ENCODE measurements at regions not wholly inside any gene's neighbourhood (a gene's known extent, or its start where the extent isn't known, plus 50 kb on each side); places are given as distances from the start of the nearest gene placed in this dataset.

DNA sequence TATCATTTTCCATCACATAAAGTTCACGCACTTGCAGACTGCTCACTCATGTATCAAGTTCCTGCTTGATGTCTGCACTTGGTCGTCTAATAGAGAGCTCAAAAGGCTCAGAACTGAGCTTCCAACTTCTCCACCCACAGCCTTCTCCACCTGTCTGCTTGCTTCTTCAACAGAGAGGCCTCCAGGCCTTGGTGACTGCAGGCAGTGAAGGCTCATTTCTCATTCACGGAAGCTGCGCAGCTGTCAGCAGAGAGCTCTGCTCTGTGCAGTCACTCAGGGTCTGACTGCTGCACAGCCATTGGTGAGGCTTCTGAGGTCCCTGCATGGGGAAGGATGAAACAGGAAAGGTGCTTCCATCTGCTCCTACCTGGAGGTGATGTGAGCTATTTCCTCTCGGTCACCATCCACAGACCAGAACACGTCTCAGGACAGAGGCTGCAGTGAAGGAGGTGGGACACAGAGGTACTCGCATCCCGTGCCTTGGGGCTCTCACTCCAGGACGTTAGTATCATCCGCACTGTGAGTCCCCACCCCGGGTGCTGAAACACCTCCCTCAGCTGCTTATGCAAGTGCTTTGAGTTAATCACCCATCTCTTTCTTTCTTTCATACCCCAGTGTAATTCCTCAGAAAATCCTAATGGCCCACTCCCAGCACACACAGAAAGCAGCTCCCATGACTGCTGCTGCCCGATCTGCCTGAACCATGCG, 126.2 kb downstream of the TMEM18 start:
- DNase-seq: peak; percentile 78

DNA sequence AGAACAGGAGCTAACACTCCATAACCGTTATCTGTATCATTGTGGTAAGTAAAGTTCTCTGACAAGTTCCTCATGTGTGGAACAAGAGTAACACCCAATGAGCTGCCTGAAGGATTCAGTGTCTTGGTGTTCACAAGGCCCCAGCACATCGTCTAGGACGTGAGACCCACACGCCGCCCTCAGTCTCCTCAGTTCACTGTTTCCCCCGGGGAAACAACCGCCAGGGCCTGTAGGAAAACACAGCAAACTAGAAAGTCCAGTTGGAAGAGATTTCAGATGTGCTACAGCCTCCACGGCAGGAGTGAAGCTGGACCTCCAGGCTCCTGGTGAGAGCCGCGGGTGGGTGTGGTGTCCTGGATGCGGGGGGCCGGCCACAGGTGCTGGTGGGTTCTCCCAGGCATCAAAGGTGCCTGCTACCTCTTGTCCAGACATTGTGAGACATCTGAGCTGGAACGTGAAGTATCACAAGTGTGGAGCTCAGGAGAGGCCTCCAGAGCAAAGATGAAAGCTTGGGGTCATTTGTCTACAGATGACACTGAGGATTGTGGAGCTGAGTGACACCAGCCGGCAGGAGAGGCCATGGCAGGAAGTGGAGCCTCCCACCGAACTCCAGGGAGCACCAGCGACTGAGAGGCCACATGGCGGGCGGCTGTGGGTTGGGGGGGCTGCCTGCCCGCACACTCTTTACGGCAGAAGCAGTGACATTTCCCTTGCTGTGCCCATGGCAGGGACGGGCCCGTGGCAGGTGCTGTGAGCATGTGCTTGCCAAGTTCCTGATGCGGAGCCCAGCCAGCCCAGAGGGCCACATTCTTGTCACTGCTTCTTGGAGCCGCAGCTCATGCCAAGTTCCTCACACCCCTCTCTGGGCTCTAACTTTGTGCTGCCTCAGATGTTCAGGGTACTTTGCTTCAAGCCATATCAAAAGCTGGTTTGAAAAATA, 131.2 kb downstream of the TMEM18 start:
- DNase-seq: peak; percentile 87

DNA sequence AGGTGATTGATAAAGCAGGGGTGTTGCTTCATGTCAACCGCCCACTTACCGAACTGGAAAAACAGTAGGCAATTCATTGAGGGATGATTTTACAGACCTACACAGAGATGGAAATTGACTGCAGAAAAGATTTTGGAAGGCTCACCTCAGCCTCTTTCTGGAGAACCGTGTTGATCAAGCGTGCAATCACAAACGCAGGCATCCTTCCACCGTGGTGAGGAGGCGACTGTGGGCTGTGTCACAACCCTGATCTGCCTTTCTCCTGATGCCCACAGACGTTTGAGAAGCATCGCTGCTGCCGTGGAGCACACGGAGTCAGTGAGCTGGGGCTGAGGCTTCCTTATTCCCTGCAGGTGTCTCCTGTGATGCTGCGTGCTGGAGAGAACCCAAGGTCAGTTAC, 132.0 kb downstream of the TMEM18 start:
- DNase-seq: no peak

DNA sequence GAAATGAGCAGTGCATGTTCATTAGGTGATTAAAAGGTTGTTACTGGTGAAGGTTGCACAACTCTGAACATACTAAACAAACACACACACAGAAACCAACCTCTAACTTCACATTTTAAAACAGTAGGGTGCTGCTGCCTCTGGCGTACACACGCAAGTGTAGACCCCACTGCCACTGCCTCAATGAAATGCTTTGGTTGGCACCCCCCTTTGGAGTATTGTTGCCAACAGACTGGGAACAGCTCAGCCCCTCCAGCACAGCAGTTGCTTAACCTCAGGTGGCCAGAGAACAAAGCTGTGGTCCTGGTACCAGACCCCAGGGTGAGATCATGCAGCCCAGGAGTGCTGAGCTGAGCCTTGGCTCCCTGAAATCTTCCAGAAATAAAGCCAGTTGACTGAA, 138.6 kb downstream of the TMEM18 start:
- DNase-seq: no peak

DNA sequence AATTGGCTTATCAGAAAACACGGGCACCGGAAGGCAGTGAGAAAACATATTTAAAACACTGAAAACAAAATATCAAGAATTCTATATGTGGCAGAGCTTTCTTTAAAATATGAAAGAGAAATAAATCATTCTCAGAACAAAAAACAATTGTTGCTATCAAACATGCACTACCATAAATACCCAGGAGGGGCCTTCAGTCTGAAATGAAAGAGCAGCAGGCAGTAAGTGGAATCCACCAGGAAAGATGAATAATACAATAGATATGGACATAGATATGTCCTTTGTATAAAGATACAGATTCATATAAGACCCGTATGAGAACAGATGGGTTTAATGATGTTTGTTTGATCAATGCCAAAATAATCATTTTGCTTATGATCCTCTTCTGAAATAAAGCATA, 142.0 kb downstream of the TMEM18 start:
- DNase-seq: no peak

DNA sequence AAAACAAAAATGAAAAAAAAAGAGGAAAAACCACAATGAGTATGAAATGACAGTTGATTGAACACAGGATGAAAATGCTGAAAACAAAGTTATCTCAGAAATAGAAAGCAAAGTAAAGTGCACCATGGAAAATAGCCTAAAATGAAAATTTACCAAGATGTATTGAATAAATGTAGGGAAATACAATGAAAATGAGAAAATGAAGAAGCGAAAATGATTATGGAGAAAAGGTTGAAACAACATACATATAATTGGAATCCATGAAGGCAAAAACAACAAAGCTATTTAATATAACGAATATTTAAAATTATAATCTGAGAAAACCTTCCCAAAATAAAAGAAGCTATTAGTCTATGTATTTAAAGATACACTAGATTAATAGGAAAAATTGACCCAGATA, 147.4 kb downstream of the TMEM18 start:
- DNase-seq: no peak

DNA sequence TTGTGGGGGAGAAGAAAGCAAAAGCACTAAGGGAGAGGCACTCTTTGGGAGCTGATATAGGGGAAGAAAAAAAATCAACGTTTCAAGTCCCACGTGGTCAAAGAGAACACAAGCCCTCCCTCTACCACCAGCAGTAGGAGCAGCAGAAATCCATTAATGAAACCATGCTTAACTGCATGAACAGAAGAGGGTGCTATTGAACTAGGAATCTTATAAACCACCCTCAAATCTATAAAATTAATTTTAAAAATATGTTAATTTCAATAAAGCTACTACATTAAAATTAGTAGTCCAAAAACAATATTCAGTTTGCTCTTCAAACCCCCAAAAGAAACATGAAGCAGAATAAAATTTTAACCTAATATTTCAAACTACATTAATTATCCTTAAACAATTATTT, 147.8 kb downstream of the TMEM18 start:
- DNase-seq: peak; percentile 32

DNA sequence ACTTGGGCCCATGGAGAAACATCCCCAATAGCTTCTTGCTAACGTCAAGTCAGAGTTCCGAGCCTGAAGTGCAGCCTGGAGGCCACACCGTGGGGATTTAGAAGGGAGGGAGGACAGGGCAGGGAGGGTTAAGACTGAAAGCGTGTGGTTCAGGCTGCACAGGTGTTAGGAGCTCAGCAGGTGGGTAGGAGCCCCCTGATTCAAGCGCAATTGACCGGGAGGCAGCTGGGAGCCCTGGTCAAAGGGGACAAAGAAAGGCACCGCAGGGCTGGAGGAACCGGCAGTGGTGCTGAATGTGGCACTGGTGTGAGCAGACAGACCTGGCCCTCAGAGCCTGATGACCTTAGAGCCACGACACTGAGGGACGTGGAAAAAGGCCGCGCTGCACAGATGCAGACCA, 149.6 kb downstream of the TMEM18 start:
- no peak for DNase-seq

DNA sequence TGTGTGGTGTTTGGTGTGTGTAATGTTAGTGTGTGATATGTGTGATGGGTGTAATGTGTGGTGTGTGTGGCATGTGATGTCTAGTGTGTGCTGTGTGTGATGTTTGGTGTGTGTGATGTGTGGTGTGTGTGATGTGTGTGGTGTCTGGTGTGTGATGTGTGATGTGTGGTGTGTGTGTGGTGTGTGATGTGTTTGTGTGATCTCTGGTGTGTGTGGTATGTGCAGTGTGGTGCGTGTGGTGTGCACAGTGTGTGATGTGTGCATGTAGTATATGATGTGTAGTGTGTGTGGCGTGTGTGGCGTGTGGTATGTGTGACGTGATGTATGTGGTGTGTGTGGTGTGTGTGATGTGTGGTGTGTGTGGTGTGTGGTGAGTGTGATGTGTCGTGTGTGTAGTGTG, 150.3 kb downstream of the TMEM18 start:
- no peak for DNase-seq

DNA sequence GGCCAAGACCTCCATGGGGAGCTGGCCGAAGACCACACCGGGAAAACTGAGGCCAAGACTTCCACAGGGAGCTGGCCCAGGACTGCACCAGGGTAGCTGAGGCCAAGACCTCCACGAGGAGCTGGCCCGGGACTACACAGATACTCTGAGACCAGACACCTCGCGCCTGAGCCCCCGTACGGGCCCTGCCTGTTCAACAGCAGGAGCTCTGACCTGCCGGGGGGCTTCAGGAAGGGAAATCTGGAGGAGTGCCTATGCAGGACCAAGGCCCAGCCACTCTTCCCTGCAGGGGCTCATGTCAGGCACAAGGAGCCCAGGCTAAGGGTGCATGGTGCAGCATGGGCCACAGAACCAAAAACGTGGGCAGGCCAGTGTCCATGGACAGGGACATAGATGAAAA, 151.6 kb downstream of the TMEM18 start:
- no peak for DNase-seq

DNA sequence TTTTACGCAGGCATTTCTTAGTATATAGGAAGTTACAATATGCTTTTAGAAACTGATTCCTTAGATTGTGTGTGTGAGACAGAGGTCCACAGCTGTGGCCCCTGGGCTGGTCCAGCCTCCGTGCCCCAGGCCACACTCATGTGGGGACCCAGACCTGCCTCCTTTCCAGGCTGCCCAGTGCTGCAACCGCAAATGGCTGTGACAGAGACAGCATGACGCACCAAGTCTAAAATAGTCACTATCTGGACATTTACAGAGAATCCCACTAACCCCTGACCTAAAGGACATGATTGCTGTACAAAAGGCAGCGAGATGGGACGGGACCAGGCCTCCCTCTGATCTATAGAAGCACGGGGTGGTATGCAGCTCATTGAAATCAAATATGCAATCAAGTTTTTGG, 152.2 kb downstream of the TMEM18 start:
- DNase-seq: no peak

DNA sequence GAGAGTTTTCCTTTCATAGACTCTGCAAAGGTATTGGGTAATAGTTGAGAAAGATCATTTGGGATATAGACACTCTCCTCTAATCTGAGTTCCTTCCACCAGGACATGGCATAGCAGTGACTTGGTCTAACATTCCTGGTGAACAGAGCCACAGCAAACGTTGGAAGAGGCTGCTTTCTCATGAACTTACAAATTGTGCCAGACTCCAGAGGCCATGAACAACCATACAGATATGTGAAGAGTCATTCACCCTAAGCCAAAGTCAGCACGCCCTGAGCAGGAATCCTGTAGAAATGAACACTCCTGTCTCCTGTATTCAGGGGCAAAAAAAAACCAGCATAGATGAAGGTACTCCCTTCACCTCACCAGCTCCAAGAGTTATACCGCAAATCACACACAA, 152.8 kb downstream of the TMEM18 start:
- DNase-seq: no peak

DNA sequence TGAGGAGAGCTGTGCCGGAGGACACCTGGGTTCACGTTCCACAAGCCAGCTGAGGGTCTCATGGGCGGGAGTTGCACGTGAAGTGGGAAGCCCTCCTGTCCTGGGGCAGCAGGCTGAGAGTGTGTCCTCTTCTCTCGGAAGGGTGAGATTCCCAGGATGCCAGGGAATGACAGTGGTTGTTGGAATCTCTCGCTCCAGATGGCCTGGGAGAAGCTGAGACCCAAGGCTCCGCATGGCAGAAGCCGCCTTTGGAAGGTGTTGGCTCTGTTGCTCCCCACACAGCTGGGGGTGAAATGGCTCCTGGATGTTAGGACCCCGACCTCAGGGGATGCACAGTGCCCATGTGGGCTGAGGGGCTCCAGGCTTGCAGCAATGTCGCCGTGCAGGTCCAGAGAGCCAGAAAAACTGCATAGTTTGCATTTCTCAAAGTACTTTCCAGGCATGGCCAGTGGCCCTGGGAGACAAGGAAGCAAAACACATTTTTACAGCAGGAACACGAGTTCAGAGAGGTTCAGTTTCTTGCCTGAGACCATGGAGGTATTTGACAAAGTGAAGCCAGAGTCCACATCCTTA, 153.4 kb downstream of the TMEM18 start:
- DNase-seq: no peak

DNA sequence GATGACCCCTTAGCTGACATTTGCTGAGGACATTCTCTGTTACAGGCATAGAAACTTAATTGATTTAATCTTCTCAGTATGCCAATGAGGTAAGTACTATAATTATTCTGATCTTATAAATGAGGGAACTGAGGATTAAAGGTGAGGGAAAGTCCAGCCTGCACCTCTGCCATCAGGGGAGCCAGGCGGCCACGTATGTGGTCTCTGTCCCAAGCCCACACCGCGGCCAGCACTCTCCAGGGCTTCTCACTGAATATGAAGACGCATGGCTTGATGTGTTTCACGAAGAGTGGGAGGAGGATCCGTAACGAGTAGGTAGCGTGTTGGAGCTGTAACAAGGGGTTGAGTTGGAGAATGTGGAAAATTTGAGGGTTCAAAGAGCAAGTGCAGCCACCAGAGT, 154.4 kb downstream of the TMEM18 start:
- no peak for DNase-seq

DNA sequence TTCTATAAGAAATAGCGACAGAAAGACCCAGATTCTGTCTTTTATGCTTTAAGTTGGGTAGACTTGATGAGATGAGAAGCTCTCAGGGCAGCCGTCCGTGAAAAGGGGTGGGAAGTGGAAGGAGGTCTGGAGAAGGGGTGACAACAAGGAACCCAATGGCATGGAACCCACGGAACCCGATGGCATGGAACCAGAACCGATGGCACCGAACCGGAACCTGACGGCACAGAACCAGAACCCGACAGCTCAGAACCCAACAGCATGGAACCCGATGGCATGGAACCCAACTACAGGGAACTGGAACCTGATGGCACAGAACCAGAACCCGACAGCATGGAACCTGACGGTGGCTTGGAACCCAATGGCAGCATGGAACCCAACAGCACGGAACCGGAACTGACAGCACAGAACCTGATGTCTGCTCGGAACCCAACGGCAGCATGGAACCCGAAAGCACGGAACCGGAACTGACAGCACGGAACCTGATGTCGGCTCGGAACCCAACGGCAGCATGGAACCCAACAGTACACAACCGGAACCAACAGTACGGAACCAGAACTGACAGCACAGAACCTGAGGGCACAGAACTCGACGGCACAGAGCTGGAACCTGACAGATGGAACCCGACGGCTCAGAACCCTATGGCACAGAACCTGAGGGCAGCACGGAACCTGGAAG, 155.2 kb downstream of the TMEM18 start:
- DNase-seq: no peak

DNA sequence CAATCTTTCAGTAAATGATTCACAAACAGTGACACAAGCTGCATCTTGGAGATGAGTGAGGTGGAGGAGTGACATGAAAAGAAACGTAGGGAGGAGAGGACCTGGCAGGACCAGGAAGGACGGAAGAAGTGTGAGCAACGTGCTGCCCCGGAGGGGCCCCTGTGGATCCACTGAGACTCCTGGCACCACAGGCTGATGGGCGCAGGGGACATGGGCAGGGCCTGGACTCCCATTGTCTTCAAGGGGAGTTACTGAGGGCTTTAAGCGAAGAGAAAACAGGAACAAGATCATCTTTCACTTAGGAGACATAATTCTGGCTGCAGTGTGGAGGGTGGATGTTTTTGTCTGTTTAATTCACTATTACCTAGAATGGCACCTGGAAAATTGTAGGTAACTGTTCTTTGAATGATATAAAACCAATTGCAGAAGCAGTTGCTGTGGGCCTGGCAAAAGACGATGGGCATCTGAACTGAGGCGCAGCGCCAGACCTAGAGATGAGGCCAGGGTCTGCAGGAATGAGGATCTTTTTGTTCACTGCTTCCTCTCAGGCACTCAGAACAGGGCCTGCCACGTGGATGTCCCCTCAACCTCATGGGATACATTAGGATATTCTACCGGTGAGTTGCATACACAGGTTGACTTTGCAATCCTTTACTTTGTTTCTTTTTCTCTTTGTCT, 156.4 kb downstream of the TMEM18 start:
- DNase-seq: no peak

DNA sequence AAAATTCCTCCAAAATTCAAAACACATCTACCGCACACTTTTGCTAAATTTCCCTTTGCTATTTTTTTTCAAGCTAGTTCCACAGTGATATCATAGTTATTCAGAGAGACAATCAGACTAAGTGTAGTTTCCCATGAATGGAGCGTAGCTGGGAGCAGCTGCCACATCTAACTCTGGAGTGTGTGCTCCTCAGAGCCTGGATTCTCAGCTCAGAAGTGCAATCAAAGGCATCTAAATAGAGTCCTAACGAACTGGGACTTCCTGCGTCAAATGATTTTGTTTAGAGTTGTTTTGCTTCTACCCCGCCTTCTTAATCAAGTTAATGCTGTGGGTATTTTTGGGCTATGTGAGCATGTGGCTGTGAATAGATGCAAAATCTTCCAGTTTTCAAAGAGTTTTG, 160.3 kb downstream of the TMEM18 start:
- peak; percentile 64 for DNase-seq

DNA sequence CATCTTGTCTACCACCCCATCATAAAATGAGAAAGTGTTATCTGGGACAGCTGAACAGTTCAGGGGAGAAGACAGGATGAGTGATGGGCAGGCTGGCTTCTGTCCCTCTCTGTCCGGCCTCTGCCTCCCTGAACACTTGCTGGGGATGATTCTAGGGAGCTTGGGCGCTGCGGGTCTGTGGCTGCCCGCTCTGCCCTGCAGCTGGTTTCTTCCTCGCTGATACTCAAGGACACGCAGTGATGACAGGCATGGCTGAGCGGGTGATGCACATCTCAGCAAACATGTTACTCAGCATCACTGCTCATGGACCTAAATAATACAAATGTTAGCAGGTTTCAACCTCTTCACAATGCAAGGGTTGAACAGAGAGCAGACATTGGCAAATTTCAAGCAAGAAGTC, 161.1 kb downstream of the TMEM18 start:
- DNase-seq: no peak

DNA sequence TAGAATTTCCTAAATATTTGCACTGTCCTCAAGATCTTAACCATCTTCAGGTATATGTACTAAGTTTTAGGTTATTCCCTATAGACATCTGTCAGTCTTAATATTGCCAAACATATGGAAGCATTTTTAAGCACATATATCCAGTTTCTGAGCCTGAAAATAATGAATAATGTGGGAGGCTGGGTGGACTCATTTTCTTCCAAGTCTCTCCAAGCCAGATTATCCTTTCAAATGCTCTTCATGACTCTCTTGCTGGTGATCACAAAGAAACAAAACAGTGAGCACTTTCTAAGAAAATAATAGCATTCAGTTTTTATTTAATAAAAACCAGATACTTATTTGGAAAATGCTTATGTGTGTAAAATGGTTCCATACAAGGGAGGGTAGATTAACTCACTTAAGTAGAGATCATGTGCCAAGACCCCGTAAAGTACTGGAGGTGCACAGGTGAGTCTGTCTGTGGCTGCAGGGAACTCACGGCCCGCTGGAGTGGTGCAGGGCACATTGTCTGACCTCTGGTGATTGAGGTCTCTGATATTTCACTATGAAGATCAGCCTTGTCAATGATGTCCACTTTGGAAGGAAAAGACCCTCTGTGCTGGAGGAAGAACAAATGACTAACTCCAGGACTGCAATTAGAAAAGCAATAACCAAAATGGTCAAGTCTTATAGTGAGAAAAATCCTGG, 161.6 kb downstream of the TMEM18 start:
- DNase-seq: no peak

DNA sequence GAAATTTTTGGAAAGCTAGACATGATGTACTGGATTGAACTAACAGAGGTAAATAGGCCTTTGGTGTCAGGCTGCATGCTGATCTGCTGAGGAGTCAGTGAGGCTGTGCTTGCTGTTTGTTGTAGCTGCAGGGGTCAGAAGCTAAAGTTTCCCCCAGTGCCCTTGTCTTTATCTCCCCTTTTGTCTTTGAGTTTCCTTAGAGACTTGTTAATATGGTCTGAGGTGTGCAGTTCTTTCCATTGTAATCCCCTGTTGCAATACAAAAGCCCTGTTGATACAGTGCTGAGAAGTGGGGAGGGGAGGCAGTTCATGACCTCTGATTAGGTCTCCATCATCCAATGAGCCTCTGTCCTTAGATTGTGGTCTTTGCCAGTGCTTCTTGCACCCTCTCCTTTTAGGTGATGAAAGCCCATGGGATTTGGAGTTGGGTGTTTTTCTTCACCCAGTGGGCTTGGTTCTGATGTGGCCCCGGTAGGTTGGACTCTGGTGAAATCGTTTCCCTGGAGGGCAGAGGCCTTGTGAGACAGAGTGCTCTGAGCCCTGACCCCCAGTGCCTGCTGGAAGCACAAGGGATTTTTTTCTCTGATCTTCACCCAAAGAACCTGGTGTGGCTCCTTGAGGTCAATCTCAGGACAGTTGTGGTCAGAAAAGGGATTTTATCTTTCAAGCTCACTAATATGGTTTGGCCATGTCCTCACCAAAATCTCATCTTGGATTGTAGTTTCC, 163.1 kb downstream of the TMEM18 start:
- no peak for DNase-seq

DNA sequence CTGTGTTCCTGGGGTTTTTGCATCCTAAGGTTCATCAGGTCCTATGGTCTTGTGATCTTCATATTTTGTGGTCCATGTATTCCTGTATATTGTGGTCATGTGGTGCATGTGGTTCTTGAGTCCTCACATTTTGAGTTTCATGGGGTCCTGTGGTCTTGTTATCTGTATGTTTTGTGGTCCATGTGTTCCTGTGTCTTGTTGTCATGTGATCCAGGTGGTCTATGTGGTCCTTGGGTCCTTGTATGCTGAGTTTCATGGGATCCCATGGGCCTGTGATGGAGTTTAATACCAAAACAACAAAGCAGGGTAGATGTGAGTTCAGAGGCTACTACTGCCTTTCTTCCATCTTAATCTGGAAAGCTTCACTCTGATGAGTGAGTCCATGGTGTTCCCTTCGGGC, 166.4 kb downstream of the TMEM18 start:
- no peak for DNase-seq

Data from tongue (tissue), 1 donor.